Thoracic aorta (tissue), 2 donors: ENCODE measurements at regions not wholly inside any gene's neighbourhood (a gene's known extent, or its start where the extent isn't known, plus 50 kb on each side); places are given as distances from the start of the nearest gene placed in this dataset.

Experiments used
- ATAC-seq: fragments of 150-250 bp; one replicate; pipeline ENCODE4 v1.8.0; 2017; ENCODE audit warnings: low read depth; ENCODE audit not compliant: insufficient number of reproducible peaks, low FRiP score
- DNase-seq: peaks from one replicate; pipeline ENCODE4 v3.0.0-alpha.2; 2020; ENCODE audit warnings: low spot score
- H3K27ac ChIP-seq, 2 donors: fragments of 200-600 bp; sonication (generic); 1 replicate in 1 of 2; 2 replicates in 1 of 2; pipeline ENCODE4 v1.5.1; 2016; ENCODE audit warnings: mild to moderate bottlenecking in 2 of 2, moderate library complexity in 2 of 2
- H3K27me3 ChIP-seq: fragments of 200-600 bp; sonication (generic); replicated peaks from 2 replicates; pipeline ENCODE4 v1.6.0; 2016; ENCODE audit warnings: mild to moderate bottlenecking; ENCODE audit not compliant: insufficient read depth
- H3K36me3 ChIP-seq: fragments of 200-600 bp; sonication (generic); one replicate; pipeline ENCODE4 v1.5.1; 2016
- H3K4me1 ChIP-seq, 2 donors: fragments of 200-600 bp; sonication (generic); 1 replicate in 1 of 2; 2 replicates in 1 of 2; pipeline versions ENCODE4 v1.5.1 to v1.6.0; 2016; ENCODE audit warnings: low read depth in 2 of 2, mild to moderate bottlenecking in 1 of 2; ENCODE audit not compliant: control insufficient read depth in 1 of 2
- H3K4me3 ChIP-seq: fragments of 200-600 bp; sonication (generic); 2 replicates; pipeline ENCODE4 v1.5.1; 2016; ENCODE audit warnings: mild to moderate bottlenecking
- H3K9me3 ChIP-seq: fragments of 200-600 bp; sonication (generic); 2 replicates; pipeline ENCODE4 v1.5.1; 2016
- TF ChIP-seq, protein P1 (sequence below): fragments of 200-600 bp; sonication (generic); IDR thresholded peaks from one replicate; pipeline ENCODE4 v1.5.1; 2019; ENCODE audit warnings: antibody characterized with exemption

DNA sequence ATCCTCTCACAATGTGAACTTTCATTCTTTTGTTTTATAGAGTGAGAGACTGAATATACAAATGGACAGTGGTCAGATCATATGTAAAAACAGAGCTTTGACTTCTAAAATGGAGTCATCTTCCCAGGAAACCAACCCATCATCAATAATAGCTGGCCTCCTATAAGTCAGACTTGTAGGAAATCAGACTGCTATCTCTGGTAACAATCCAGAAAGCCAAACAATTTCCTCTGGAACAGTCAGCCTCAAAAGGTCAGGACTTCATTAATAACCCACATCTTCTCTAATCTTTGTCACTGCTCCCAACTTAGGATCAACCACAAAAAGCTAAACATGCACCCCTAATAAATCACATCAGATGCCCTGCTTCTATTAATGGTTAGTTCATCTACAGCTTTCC is 227.9 kb upstream of the G2E3 start:
- DNase-seq (no peak), ATAC-seq (no peak)
- Histone ChIP-seq H3K4me1 (no peaks in the 10 kb centered on the region), H3K4me3 (no peak overlapping the region), H3K27me3 (no peaks in the 10 kb centered on the region), H3K9me3 (no peaks in the 10 kb centered on the region), H3K27ac (no peak overlapping the region), H3K36me3 (no peaks in the 10 kb centered on the region)
- TF ChIP-seq, protein P1, sequence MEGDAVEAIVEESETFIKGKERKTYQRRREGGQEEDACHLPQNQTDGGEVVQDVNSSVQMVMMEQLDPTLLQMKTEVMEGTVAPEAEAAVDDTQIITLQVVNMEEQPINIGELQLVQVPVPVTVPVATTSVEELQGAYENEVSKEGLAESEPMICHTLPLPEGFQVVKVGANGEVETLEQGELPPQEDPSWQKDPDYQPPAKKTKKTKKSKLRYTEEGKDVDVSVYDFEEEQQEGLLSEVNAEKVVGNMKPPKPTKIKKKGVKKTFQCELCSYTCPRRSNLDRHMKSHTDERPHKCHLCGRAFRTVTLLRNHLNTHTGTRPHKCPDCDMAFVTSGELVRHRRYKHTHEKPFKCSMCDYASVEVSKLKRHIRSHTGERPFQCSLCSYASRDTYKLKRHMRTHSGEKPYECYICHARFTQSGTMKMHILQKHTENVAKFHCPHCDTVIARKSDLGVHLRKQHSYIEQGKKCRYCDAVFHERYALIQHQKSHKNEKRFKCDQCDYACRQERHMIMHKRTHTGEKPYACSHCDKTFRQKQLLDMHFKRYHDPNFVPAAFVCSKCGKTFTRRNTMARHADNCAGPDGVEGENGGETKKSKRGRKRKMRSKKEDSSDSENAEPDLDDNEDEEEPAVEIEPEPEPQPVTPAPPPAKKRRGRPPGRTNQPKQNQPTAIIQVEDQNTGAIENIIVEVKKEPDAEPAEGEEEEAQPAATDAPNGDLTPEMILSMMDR, result no peak

DNA sequence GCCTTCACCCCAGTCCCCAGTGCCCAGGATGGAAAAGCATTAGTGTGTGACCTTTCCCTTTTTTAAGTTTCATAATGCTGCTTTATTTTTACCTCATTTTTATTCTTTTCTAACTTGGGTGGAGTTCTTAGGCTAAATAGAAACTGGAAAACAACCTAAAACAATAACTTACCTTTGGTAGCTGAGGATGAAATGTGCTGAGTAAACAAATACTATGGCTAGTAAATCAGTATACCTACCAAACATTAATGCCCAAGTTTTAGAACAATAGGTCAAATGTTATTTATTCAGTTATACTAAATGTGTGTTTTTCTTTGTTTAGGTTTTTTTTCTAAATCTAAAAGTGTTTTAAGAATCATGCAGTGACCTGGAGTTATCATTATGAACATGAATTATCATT is 226.6 kb upstream of the G2E3 start:
- no peak overlapping the region for H3K27ac ChIP-seq
- no peak for DNase-seq
- no peaks in the 10 kb centered on the region for H3K27me3 ChIP-seq
- ATAC-seq, result no peak
- H3K9me3 ChIP-seq, result no peaks in the 10 kb centered on the region
- H3K36me3 ChIP-seq, result no peaks in the 10 kb centered on the region
- H3K4me1 ChIP-seq, result no peaks in the 10 kb centered on the region
- TF ChIP-seq, protein P1, result no peak
- no peak overlapping the region for H3K4me3 ChIP-seq

DNA sequence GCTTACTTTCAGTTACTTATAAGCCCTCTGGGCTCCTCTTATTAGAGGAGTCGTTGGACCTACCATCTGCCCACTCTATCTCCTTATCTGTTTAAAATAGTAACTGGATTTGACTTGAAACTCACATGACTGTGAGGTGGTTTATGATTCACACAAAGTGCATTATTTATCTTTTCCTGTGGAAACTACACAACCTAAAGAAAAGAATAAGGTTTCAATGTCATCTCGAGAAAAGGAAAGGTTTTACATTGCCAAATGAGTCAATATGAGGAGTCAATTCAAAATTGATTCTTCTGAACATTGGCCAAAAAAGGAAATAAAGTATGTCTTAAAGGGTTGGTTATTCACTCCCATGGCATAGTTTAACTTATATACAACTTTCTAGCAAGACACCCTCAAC is 225.0 kb upstream of the G2E3 start:
- no peak for ATAC-seq
- Histone ChIP-seq H3K27ac (no peak overlapping the region), H3K4me3 (no peak overlapping the region), H3K4me1 (no peaks in the 10 kb centered on the region), H3K27me3 (no peaks in the 10 kb centered on the region), H3K36me3 (no peaks in the 10 kb centered on the region), H3K9me3 (no peaks in the 10 kb centered on the region)
- no peak for DNase-seq
- TF ChIP-seq, protein P1, result no peak

DNA sequence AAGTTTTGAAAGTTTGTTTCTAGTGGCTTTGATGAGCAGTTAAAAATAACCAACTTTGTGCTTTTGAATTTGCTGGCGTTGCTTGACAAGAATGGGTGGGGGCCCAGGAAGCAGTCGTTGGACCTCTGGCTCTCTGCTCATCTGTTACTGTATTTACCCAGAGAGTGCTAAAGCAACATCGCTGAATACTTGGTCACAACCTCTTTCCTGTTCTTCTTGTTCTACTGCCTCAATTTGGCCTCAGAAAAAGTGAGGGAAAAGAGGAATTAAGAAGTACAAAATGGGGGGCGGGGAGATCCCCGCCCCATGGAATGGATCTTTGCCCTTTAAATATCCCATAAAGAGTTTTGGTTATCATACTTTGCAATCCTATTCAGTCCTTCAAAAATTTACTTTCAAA is 221.5 kb upstream of the G2E3 start:
- TF ChIP-seq, protein P1, result no peak
- H3K4me1 ChIP-seq, result no peaks in the 10 kb centered on the region
- DNase-seq (no peak), ATAC-seq (no peak)
- H3K27ac ChIP-seq, result no peak overlapping the region
- H3K9me3 ChIP-seq, result no peaks in the 10 kb centered on the region
- no peaks in the 10 kb centered on the region for H3K27me3 ChIP-seq
- no peak overlapping the region for H3K4me3 ChIP-seq
- no peaks in the 10 kb centered on the region for H3K36me3 ChIP-seq

DNA sequence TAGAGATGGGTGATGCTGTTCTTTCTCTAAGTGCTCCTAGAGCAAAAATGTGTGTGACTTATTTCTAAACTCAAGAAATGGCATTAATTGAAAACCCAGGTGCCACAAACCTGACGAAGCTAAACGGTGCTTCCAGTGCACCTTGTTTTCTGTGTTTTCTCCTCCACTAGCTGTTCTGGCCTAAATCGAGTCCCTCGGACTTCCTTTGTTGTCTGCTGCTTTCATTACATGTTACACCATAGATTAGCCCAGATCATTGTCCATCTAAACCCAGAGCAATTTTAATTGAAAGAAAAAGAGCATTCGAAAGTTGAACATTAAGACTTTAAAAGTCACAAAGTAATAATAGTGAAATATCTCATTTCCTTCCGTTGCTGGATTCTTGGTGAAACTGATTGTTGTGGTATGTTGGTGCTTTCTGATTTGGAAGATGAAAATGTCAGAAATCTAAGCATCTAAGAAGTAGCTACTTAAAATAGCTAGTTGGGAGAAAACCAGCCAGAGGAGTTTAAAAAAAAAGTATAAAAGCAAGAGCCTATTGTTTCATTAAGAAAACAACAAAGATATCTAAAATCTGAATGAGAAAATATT is 219.6 kb upstream of the G2E3 start:
- H3K9me3 ChIP-seq, result no peaks in the 10 kb centered on the region
- H3K27ac ChIP-seq, result no peak overlapping the region
- no peaks in the 10 kb centered on the region for H3K27me3 ChIP-seq
- H3K4me1 ChIP-seq, result no peaks in the 10 kb centered on the region
- no peaks in the 10 kb centered on the region for H3K36me3 ChIP-seq
- ATAC-seq, result no peak
- H3K4me3 ChIP-seq, result no peak overlapping the region
- TF ChIP-seq, protein P1, result no peak
- DNase-seq, result no peak
